PC-3 (cell line): ENCODE measurements at regions not wholly inside any gene's neighbourhood (a gene's known extent, or its start where the extent isn't known, plus 50 kb on each side); places are given as distances from the start of the nearest gene placed in this dataset.

Experiments
- ATAC-seq: fragments of 200-7000 bp; cut with Tn5 transposase; 2 replicates; pipeline ENCODE4 v1.9.1; 2020; ENCODE audit warnings: mild to moderate bottlenecking, moderate library complexity
- BruUV-seq: library from RNA; stranded (reverse); fragments of 400-500 nt; replicated peaks from 2 replicates; lab custom pipeline; 2021; lab: Mats Ljungman, UMichigan
- CTCF ChIA-PET: fragments of 300-600 bp; sonication (Branson Sonifier 250); formaldehyde crosslinking; loops from one replicate; lab custom pipeline; 2022; ENCODE audit warnings: antibody characterized with exemption; lab: Charles Lee
- POLR2A ChIA-PET: fragments of 300-600 bp; sonication (Branson Sonifier 250); formaldehyde crosslinking; loops from one replicate; lab custom pipeline; 2022; ENCODE audit warnings: antibody characterized with exemption; ENCODE audit not compliant: unreplicated experiment; lab: Charles Lee
- DNase-seq: peaks from one replicate; pipeline ENCODE4 v3.0.0-alpha.2; 2015
- H2AFZ ChIP-seq: fragments of 300-600 bp; sonication (generic); 2 replicates; pipeline ENCODE4 v1.6.0; 2016; ENCODE audit warnings: antibody characterized with exemption, low read length
- H3F3A ChIP-seq: fragments of 300-600 bp; sonication (generic); one replicate; pipeline ENCODE4 v1.6.0; 2017; ENCODE audit warnings: antibody characterized with exemption, low read length, control low read depth, mild to moderate bottlenecking; ENCODE audit not compliant: unreplicated experiment
- H3K27ac ChIP-seq: fragments of 300-600 bp; sonication (generic); 2 replicates; pipeline ENCODE4 v1.5.1; 2016; ENCODE audit warnings: mild to moderate bottlenecking, low read length
- H3K27me3 ChIP-seq: fragments of 300-600 bp; sonication (generic); 2 replicates; pipeline ENCODE4 v1.6.1; 2016; ENCODE audit warnings: low read length, mixed read lengths
- H3K36me3 ChIP-seq: fragments of 300-600 bp; sonication (generic); 2 replicates; pipeline ENCODE4 v1.6.1; 2016; ENCODE audit warnings: low read depth, mixed run types, low read length, mixed read lengths
- H3K4me1 ChIP-seq: fragments of 300-600 bp; sonication (generic); 2 replicates; pipeline ENCODE4 v1.5.1; 2016; ENCODE audit warnings: low read length; ENCODE audit not compliant: insufficient read depth
- H3K4me2 ChIP-seq: fragments of 300-600 bp; sonication (generic); 2 replicates; pipeline ENCODE4 v1.6.0; 2016; ENCODE audit warnings: low read length
- H3K4me3 ChIP-seq: fragments of 300-600 bp; sonication (generic); 2 replicates; pipeline ENCODE4 v1.5.1; 2016; ENCODE audit warnings: mild to moderate bottlenecking, low read length, mixed read lengths
- H3K79me2 ChIP-seq: fragments of 300-600 bp; sonication (generic); 2 replicates; pipeline ENCODE4 v1.6.1; 2017; ENCODE audit warnings: low read length, mixed read lengths
- H3K9ac ChIP-seq: fragments of 300-600 bp; sonication (generic); 2 replicates; pipeline ENCODE4 v1.6.0; 2016; ENCODE audit warnings: mild to moderate bottlenecking, low read length
- H3K9me2 ChIP-seq: fragments of 300-600 bp; sonication (generic); replicated peaks from 2 replicates; pipeline ENCODE4 v1.6.1; 2016; ENCODE audit warnings: mixed run types, low read length, mixed read lengths
- H3K9me3 ChIP-seq: fragments of 300-600 bp; sonication (generic); 2 replicates; pipeline ENCODE4 v1.6.1; 2016; ENCODE audit warnings: low read length, mixed read lengths
- H4K20me1 ChIP-seq: fragments of 300-600 bp; sonication (generic); 2 replicates; pipeline ENCODE4 v1.6.1; 2016; ENCODE audit warnings: low read length, mixed read lengths
- CTCF ChIP-seq: fragments of 300-600 bp; sonication (generic); conservative IDR thresholded peaks from 2 replicates; pipeline ENCODE4 v1.5.1; 2017; ENCODE audit warnings: antibody characterized with exemption, low read depth, mild to moderate bottlenecking, low read length
- EZH2 ChIP-seq: fragments of 300-600 bp; sonication (generic); IDR thresholded peaks from one replicate; pipeline ENCODE4 v1.6.1; 2017; ENCODE audit warnings: antibody characterized with exemption, mild to moderate bottlenecking, low read length; ENCODE audit not compliant: unreplicated experiment
- EZH2phosphoT487 ChIP-seq: fragments of 300-600 bp; sonication (generic); IDR thresholded peaks from 2 replicates; pipeline ENCODE4 v1.6.1; 2018; ENCODE audit warnings: mild to moderate bottlenecking, antibody characterized with exemption, low read length, borderline replicate concordance
- intact Hi-C: fragments of 100-400 bp; cut with micrococcal nuclease; formaldehyde crosslinking; loops from 2 replicates; pipeline ENCODE4 v1.9.0; 2023

- BruUV-seq = no TSS peak
- no peak overlapping the region for H2AFZ ChIP-seq
- H3K9me3 ChIP-seq = no peaks in the 10 kb centered on the region
- H3K4me2 ChIP-seq = no peak overlapping the region
- intact Hi-C loops = no loop called here
- DNase-seq (no peak), ATAC-seq (no peak)
- H4K20me1 ChIP-seq = no peaks in the 10 kb centered on the region
- no peaks in the 10 kb centered on the region for H3K9me2 ChIP-seq
- no peaks in the 10 kb centered on the region for H3K27me3 ChIP-seq
- H3F3A ChIP-seq = no peaks in the 10 kb centered on the region
- TF ChIP-seq EZH2 (no peak), CTCF (no peak), EZH2phosphoT487 (no peak)
- no peak overlapping the region for H3K4me3 ChIP-seq
- POLR2A ChIA-PET = no interaction called here
- CTCF ChIA-PET = no interaction called here
- H3K79me2 ChIP-seq = no peaks in the 10 kb centered on the region
- H3K9ac ChIP-seq = no peak overlapping the region
- H3K4me1 ChIP-seq = no peaks in the 10 kb centered on the region
- no peaks in the 10 kb centered on the region for H3K36me3 ChIP-seq
- no peak overlapping the region for H3K27ac ChIP-seq
These were observed 881.4 kb upstream of the B3GALT2 start for GRCh38 chr1:194067772-194068171.

- Histone ChIP-seq H3K36me3 (no peaks in the 10 kb centered on the region), H3K9ac (no peak overlapping the region), H3K4me1 (no peaks in the 10 kb centered on the region), H3K4me3 (no peak overlapping the region), H3K27ac (no peak overlapping the region), H2AFZ (no peak overlapping the region), H3K4me2 (no peak overlapping the region), H3K79me2 (no peaks in the 10 kb centered on the region), H3K9me2 (no peaks in the 10 kb centered on the region), H4K20me1 (no peaks in the 10 kb centered on the region), H3F3A (no peaks in the 10 kb centered on the region), H3K9me3 (no peaks in the 10 kb centered on the region), H3K27me3 (no peaks in the 10 kb centered on the region)
- POLR2A ChIA-PET = no interaction called here
- no peak for TF ChIP-seq EZH2phosphoT487
- CTCF ChIA-PET = no interaction called here
- DNase-seq (no peak), ATAC-seq (no peak)
- BruUV-seq = no TSS peak
- intact Hi-C loops = no loop called here
These were observed 876.5 kb upstream of the B3GALT2 start for GRCh38 chr1:194062962-194063361.

GRCh38 chr1:194062526-194062925 lies 876.1 kb upstream of the B3GALT2 start:
- H4K20me1 ChIP-seq = no peaks in the 10 kb centered on the region
- ChIA-PET CTCF (interaction anchor here (0.5 kb wide), 1 partner anchor 14 kb away, joined by 11 read pairs; no protein-coding TSS in a partner anchor), POLR2A (no interaction called here)
- H3K27ac ChIP-seq = no peak overlapping the region
- intact Hi-C loops = no loop called here
- H3K9me3 ChIP-seq = no peaks in the 10 kb centered on the region
- no peak overlapping the region for H3K9ac ChIP-seq
- no peak for DNase-seq
- no peak overlapping the region for H3K4me3 ChIP-seq
- BruUV-seq = no TSS peak
- no peak overlapping the region for H2AFZ ChIP-seq
- no peaks in the 10 kb centered on the region for H3F3A ChIP-seq
- no peaks in the 10 kb centered on the region for H3K27me3 ChIP-seq
- no peak overlapping the region for H3K4me2 ChIP-seq
- no peaks in the 10 kb centered on the region for H3K4me1 ChIP-seq
- TF ChIP-seq CTCF (no peak), EZH2 (no peak), EZH2phosphoT487 (no peak)
- no peak for ATAC-seq
- H3K79me2 ChIP-seq = no peaks in the 10 kb centered on the region
- H3K9me2 ChIP-seq = no peaks in the 10 kb centered on the region
- no peaks in the 10 kb centered on the region for H3K36me3 ChIP-seq
